22Rv1 (cell line): ENCODE measurements at regions not wholly inside any gene's neighbourhood (a gene's known extent, or its start where the extent isn't known, plus 50 kb on each side); places are given as distances from the start of the nearest gene placed in this dataset.

ENCODE experiments used
- H3K27ac ChIP-seq: fragments of 450-650 bp; 2 replicates; pipeline ENCODE4 v1.5.1; 2017
- CTCF ChIP-seq: fragments of 450-650 bp; IDR thresholded peaks from 2 replicates; pipeline ENCODE4 v1.5.1; 2017; ENCODE audit warnings: mild to moderate bottlenecking
- ZFX ChIP-seq: fragments of 450-650 bp; IDR thresholded peaks from 2 replicates; pipeline ENCODE4 v1.6.1; 2017; ENCODE audit warnings: antibody characterized with exemption, borderline replicate concordance

- H3K27ac ChIP-seq, result no peak overlapping the region
- TF ChIP-seq ZFX (no peak), CTCF (no peak)
Observed at GRCh38 chr2:31707992-31708391, 127.3 kb upstream of the SRD5A2 start.

- no peak overlapping the region for H3K27ac ChIP-seq
- TF ChIP-seq CTCF, result no peak
- TF ChIP-seq ZFX, result no peak
Observed at GRCh38 chr2:31704561-31705212, 123.9 kb upstream of the SRD5A2 start.

- TF ChIP-seq CTCF, result no peak
- no peak for TF ChIP-seq ZFX
- no peak overlapping the region for H3K27ac ChIP-seq
Observed at GRCh38 chr2:31703253-31703652, 122.5 kb upstream of the SRD5A2 start.

DNA sequence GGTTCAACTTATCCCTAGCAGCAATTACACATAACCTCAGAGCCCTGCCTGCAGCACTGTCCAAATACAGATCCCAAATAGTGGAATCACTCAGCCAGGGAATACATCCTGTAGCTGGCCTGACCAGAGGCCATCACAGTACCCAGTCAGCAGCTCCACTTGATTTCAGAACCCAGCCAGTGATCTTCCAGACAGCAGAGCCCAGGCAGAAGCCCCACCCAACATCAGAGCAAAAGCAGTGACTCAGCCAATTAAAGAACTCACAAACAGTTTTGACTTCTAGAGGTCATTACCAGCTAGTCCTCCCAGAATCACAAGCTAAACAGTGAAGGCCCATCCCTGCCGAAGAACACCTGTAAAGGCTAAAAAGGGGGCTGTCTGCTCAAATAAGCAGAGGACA is 118.0 kb upstream of the SRD5A2 start:
- TF ChIP-seq CTCF, result no peak
- TF ChIP-seq ZFX, result no peak
- no peak overlapping the region for H3K27ac ChIP-seq

GRCh38 chr2:31696068-31696467 is 115.3 kb upstream of the SRD5A2 start:
- no peak overlapping the region for H3K27ac ChIP-seq
- TF ChIP-seq ZFX (no peak), CTCF (no peak)

DNA sequence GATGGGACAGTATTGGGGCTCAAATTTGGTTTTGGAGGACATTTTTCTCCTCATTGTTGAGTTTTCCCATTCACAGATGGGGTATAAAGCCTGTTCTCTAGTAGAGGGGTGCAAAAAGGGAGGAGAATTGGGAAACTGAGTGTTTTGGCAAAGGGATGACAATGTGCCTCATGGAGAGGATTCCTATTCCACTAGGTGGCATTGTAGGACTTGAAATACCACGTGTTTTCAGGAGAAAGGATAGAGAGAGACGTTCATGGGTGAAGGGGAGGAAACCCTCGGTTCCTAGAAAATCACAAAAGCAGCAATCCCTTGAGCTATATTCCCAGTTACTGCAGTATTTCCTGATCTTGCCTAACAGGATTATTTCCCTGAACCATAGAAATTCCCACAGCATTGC is 113.7 kb upstream of the SRD5A2 start:
- TF ChIP-seq ZFX (no peak), CTCF (no peak; the same call in 1 of the 2 replicates)
- no peak overlapping the region for H3K27ac ChIP-seq

- H3K27ac ChIP-seq, result no peak overlapping the region
- TF ChIP-seq ZFX (no peak), CTCF (no peak)
Observed at GRCh38 chr2:31693882-31694281, 113.1 kb upstream of the SRD5A2 start.
